ENCODE measurements at regions not wholly inside any gene's neighbourhood (a gene's known extent, or its start where the extent isn't known, plus 50 kb on each side); places are given as distances from the start of the nearest gene placed in this dataset.

DNA sequence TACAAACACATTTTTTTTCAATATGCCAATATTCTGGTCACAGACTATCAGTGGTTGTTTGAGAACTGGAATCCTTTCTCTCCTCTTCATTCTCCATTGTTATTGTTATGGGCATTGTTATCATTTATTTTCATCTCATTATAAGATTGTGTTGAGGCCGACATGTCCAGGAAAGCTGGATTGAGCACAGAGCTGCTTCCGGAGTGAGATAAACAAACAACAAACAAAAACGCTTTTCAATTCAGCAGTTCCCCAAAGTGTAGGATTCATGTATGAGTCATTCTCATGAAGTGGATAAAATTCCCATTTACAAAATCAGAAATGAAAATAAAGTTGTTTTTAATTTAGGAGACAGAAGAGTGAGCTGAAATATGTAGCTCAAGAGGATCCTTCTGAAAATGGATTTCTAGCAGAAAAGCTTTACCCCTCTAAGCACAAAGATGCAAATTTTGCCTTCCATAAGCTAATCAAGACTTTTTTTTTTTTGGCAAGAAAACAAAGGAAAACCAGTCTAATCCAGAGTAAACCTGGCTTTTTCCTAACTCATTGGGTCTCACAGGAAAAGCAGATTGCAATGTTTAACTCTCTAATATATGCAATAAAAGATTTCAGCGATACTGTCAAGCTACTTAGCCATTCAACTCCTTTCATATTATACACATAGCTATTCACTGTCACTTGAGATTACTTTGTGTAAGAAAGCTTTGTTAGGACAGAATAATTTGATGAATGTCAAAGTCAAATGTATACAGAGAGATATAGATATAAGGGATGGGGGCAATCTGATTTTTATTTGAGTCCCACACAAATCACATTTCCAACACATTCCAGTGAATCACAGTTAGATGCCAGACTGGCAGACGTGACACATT, 1441.7 kb upstream of the CELF4 start:
- no peak for DNase-seq (ENCODE audit: low read depth in 2 of 2)

DNA sequence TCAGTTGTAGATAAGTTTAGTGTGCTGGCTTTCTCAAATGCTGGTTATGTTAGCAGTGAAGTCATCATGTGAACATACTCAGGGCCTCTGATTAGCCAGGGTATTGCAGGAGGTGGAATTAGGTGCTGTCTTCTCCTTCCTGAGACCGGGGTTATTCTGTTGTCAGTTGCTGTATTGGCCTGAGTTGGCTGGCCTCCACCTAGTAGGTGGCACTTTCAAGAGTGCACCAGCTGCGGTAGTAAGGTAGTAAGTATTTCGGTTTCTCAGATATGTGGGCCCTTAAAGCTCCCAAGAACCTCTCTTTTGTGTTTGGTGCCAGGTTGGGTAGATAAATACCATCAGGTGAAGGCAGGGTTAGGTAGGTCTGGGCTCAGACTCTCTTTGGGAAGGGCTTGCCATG, 1430.5 kb upstream of the CELF4 start:
- DNase-seq (ENCODE audit: low read depth in 2 of 2): no peak

DNA sequence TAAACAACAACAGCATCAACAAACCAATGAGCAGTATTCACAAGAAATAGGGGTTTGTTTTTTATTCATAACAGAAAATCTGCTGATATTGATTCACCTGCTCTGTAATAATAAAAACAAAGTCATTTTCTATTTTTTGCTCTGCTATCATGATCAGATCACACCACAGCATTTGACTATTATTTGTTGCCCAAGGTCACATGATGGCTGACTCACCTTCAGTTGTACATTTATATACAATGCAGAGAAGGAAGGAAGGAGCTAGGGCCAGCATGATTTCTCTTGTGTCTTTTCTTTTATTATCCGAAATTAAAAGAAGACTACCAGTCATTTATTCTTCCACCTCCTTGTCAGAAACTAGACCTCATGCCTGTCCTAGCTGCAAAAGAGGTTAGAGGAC, 1427.7 kb upstream of the CELF4 start:
- DNase-seq (ENCODE audit: low read depth in 2 of 2): no peak

DNA sequence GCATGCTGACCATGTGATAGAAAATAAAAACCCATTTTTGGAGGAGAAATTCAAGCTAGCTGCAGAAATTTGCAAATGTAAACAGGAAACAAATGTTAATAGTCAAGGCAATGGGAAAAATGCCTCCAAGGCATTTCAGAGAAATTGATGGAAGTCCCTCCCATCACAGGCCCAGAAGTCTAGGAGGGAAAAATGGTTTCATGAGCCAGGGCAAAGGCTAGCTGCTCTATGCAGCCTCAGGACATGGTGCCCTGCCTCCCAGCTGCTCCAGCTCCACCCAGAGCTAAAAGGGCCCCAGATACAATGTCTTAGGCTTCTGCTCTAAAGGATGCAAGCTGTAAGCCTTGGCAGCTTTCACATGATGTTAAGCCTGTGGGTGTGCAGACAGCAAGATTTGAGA, 1419.4 kb upstream of the CELF4 start:
- no peak for DNase-seq (ENCODE audit: low read depth in 2 of 2)

DNA sequence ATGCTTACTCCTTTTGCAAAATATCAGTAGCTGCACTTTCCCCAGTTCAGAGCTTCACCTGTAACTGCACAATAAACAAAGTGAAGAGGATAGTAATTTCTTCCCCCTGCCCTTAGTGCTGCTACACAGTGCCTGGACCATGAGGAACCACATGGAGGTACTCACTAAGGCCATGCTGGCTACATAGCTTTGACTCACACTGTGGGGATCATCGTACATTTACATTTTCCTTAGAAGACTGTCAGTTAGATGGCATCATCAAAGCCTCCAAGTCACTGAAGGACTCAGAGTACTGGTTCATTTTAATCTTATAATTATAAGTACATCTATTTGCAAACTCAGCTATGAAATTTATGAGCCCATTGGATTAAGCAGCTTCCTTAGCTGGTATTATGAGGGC, 1416.5 kb upstream of the CELF4 start:
- DNase-seq (ENCODE audit: low read depth in 2 of 2): no peak

DNA sequence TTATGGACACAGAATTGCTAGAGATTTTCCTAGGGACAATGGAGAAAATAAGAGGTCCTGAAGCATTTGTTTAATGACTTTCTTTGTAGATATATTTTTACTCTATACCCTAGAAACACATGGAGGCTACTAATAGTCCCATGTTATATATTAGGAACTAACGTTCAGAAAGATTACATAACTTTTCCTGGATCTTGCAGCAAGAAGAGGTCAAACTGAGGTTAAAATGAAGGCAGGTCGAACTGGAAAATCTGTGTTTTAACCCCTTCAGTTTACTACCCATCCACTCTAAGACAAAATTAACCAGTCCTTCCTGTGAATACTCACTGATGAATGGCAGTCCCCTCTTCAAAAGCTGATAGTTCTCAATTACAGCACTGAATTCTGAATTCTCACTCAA, 1415.8 kb upstream of the CELF4 start:
- DNase-seq (ENCODE audit: low read depth in 2 of 2): no peak

DNA sequence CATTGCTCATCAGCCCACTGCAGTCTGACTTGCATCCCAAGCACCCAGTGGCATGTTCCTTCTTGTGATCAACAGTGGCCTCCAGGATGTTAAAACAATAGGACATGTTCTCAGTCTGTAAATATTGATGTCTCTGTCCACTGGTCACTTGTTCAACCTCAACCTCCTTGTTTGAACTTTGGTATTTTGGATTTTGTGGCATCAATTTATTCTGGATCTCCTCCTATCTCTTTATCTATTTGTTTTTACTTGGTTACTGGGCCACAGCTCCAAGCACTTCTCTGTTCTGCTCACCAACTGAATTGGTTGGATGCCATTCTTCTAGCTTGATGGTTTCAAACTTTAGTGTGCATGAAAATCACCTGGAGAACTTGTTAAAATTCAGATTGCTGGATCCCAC, 1414.8 kb upstream of the CELF4 start:
- no peak for DNase-seq (ENCODE audit: low read depth in 2 of 2)

DNA sequence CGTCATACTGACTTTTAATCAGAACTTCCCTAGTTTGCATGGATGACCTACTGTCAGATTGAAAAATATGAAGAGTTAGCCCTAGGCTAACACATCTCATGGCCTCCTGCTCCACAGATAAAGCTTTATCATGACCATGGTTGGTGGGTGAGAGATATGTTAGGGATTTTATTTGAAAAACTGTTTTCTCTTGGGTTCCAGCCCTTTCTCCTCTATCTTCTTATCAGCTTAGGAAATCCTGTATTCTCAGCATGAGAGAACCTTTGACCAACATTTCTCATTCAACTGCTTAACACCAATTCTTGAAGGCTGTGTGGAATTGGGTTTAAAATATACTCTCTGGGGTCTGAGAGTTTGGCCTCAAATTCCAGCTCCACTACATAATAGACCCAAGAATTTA, 1407.0 kb upstream of the CELF4 start:
- DNase-seq (ENCODE audit: low read depth in 2 of 2): no peak

DNA sequence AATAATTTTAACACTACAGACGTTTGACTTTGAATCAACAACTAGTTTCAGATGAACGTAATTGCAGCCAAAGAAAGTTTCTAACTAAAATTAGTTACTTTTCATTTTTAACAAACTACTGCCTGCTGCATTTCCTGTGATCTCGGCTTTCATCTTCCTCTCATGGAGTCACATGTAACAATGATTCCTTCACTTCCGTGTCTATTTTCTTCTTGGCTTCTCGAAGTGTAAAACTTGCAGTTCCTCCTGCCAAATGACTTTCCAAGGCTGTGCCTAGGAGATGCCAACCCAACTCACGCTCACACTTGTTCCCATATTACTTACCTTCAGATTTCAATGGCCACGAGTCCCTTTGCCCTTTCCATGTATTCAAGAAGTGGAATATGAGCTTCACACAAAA, 1406.3 kb upstream of the CELF4 start:
- DNase-seq (ENCODE audit: low read depth in 2 of 2): no peak

DNA sequence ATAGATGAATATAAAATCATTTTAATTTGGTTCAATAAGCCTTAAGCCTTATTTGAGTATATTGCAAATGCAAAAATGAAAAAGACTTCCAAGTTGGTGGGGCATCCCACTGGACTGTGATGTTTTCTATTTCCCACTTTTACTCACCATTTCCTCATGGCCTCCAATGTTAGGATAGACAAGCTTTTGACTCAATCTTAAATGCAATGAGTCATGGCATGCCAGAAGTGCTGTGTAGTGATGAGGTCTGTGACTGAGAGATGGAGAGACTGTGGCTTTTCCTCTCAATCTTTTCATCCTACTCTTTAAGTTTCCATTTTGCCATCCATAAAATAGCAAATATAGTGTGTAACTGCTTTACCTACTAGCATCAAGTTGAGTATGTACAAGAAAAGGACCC, 1401.2 kb upstream of the CELF4 start:
- DNase-seq (ENCODE audit: low read depth in 2 of 2): no peak

DNA sequence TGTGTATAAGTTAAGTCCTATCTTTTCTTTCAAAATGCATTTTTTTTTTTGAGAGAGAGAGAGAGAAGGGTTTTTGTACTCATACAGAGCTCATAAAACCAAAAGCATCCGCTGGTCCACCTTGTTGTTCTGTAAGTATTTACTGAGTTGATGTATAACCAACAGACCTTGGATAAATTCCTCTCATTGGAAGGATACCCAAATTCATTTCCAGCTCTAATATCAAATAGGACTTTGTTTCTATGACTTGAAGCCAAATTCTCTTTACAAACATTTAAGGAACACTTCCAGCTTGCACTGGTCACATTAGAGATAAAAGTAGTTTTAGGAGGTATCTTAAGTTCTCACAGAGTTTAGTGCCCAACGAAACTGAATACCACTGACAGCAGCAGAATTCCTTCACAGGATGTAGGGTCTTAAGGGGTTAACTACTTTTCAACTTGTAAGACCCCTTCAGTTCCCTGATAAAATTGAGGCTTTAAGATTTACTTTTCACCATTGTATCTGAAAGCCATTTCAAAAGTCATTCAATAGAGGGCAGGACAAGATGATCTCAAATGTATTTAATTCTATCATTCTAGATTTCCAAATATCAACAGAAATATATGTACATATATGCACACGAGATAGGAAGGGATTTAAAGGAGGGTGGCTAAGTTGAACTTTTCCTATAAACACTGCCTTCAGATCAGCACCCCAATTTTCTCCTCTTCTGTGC, 1398.5 kb upstream of the CELF4 start:
- DNase-seq (ENCODE audit: low read depth in 2 of 2): no peak

DNA sequence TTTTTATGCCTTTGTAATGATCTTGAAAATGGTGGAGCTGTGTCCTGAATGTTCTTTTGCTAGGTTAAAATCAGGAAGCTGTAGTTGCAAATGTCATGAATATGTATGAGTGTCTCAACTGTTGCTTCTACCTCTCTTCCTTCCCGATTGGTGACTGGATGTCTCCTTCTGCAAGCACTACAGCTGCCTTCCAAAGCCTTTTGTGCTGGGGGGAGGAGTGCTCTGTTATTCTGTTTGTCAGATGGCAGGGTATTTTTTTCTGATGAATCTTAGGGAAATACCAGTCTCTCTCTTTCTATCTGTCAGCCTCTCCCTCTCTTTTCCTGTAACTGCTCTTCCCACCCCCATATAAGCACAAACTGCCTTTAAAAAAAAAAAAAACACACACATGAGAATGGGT, 1396.3 kb upstream of the CELF4 start:
- DNase-seq (ENCODE audit: low read depth in 2 of 2): no peak

DNA sequence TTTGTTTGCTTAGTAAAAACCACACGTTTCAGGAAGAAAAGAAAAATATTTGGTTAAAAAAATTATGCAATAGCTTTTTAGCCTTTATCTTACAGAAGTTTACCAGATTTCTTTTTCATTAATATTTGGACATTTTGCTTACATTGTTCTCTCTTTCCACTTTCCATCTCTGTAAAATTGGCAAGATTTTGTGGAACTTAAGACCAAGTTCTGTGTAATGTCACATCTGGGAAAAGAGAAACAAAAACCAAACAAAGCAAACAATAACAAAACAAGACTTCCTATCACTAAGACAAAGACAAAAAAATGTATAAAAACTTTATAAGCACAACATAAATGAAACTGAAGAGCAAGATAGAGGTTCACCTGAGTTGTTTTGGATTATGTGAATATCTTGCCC, 1392.1 kb upstream of the CELF4 start:
- no peak for DNase-seq (ENCODE audit: low read depth in 2 of 2)

DNA sequence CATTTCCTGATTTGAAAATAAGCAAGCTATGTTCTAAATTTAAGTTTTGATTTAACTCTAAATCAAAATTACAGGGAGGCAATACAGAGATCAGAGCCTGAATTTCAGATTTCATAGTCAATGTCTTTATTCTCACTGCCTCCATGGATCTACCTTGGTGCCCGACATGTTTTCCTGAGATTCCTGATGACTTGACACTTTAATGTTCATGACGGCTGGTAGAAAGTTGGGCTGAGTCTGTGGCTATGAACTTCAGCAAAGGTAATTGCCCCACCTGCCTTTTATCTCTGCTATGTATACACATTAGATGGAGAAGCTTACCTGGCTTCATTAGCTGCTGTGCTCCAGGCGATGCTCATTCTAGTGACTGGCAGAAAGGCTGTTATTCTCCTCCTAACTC, 1390.5 kb upstream of the CELF4 start:
- DNase-seq (ENCODE audit: low read depth in 2 of 2): no peak

DNA sequence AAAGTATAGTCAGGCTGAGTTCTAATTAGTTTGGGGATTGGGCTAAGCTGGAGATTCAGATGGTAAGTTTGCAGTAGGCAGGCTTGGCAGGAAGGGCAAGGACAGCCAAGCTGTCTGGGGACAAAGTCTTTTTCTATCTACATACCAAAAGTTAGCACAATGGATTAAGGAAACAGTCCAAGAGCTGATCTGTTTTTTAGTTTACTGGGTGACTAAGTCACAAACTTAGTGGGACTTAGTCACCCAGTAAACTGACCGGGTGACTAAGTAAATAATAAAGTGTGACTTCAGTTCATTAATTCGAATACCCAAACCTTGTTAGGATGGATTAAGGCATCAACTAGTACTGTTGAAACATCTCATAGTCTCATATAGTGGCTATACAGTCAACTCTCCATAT, 1386.0 kb upstream of the CELF4 start:
- DNase-seq (ENCODE audit: low read depth in 2 of 2): no peak

DNA sequence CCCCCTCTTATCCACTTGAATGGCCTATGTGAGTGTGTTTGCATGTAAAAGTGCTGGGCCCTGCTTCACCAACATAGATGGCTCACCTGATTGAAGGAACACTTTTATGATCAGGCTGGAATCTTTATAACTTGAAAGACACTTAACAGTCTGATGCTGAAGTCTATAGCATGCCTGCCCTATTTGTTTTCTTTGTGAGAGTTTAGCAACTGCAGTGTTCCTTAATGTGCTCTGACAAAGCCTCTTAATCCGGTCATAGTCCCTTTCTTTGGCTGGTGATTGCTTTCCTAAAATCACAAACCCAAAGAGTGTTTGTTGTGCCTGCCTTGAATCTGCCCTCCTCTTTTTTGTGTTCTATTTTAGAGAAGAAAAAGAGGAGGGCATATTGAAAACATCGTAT, 1382.8 kb upstream of the CELF4 start:
- DNase-seq (ENCODE audit: low read depth in 2 of 2): no peak

DNA sequence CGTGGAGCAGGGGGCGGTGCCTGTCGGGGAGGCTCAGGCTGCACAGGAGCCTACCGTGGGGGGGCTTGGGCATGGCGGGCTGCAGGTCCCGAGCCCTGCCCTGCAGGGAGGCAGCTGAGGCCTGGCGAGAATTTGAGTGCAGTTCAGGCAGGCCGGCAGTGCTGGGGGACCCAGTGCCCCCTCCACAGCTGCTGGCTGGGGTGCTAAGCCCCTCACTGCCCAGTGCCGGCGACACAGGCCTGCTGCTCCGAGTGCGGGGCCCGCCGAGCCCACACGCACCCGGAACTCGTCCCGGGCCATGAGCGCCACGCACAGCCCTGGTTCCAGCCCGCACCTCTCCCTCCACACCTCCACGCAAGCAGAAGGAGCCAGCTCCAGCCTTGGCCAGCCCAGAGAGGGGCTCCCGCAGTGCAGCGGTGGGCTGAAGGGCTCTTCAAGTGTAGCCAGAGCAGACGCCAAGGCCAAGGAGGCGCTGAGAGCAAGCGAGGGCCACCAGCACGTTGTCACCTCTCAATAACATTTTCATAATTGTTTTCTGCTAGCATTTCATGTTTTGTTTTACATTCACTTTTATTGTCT, 1378.9 kb upstream of the CELF4 start:
- no peak for DNase-seq (ENCODE audit: low read depth in 2 of 2)

DNA sequence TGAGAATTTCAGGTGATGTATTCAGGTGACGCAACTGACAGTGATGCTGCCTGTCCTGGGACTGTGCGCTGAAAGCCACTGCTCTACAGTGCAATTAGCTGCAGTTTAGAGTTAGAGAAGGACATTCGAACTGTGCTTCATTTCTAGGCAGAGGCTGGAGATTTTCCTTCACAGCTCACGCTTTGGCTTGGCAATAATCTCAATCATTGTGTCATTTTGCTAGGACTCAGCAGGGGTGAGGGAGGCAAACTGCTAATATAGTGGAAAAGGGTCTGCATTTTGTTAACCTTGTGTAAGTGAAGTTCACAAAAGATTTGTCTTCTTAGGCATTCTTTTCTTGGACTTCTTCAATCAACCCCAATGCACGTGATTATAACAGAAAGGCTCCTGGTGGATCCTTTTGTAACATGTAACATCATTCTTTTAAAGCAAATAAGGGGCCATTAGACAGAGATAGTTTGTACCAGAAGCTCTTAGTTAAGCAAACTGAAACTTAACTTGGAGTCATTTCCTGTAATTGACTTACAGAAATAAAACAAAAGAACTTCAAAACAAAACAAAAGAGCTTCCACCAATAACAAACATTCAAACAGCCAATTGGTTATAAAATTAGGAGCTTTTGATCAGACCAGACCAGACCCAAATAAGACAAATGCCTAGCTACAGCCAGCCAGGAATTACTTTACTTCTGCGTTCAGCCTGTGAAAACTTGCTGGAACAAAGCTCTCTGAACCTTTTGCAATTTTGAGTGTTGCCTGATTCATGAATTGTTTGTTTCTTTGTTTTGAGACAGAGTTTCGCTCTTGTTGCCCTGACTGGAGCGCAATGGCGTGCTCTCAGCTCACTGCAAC, 1376.3 kb upstream of the CELF4 start:
- DNase-seq (ENCODE audit: low read depth in 2 of 2): no peak

DNA sequence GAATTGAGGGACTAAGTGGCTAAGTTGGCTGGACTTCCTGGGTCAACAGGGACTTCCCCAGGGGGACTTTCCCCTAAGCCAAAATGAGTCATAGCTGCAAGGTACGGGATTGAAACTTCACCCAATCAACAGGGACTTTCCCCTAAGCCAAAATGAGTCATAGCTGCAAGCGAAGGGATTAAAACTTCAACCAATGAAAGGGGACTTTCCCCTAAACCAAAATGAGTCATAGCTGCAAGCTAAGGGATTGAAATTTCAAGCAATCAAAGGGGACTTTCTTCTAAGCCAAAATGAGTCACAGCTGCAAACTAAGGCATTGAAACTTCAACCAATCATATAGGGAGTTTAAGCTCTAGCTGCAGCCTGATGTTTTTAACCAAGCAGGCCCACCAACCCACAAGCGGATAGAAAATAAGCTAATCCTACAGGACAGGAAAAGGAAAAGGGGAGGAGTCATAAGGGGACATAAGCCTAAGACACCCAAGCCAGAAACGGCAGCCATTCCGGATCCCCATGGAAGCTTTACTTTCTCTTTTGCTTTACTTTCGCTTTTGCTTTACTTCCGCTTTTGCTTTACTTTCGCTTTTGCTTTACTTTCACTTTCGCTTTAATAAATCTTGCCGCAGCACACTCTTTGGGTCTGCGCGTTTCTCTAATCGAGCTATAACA, 1375.4 kb upstream of the CELF4 start:
- peak; percentile 7 to 39 for DNase-seq (ENCODE audit: low read depth in 2 of 2)

DNA sequence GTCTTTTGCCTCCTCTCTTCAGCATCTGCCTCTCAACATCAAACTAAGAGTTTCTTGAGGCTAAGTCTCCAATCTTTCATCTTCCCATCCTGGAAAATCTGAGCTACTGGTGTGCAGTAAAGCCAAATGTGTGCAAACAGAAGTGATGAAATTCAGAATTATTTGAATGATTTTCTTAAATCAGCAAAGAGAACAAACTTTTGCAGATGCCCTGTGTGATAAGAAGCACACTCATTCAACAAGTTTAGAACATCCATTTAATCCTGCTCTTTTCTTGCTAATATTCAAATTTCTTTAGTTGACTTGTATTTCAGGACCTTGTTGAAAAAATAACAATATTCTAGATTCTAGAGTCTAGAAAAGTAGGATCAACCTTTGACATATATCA, 1374.9 kb upstream of the CELF4 start:
- no peak for DNase-seq (ENCODE audit: low read depth in 2 of 2)

DNA sequence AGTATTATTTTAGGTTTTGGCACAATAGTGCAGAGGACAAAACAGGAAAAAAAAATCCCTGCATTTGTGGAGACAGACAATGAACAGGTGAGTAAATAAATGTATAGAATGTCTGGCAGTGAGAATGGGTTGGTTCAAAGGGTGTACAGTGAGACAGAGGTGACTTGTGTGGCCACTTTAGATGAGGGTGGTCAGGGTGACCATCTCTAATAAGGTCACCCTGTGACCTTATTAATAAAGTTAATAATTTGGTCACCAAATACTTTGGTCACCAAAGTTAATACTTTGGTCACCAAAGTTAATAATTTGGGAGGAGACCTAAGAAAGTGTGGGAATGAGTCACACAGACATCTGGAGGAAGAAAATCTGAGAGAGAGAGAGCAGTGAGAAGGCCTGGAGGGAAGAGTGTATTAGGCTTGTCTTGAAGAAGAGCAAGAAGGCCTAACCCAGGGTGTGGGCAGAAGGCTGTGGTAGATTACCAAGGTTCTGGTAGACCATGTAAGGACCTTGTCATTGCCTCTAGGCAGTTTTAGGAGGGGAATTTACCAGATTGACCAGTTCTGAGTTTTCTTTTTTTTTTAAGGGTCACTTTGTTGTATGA, 1368.4 kb upstream of the CELF4 start:
- no peak for DNase-seq (ENCODE audit: low read depth in 2 of 2)

Measured in stimulated activated CD4-positive, alpha-beta T cell treated with anti-CD3 and anti-CD28 coated beads, Interleukin-4, amount 100 ng/mL, for 48 hours (primary cell).